ENCODE measurements at regions not wholly inside any gene's neighbourhood (a gene's known extent, or its start where the extent isn't known, plus 50 kb on each side); places are given as distances from the start of the nearest gene placed in this dataset.

DNA sequence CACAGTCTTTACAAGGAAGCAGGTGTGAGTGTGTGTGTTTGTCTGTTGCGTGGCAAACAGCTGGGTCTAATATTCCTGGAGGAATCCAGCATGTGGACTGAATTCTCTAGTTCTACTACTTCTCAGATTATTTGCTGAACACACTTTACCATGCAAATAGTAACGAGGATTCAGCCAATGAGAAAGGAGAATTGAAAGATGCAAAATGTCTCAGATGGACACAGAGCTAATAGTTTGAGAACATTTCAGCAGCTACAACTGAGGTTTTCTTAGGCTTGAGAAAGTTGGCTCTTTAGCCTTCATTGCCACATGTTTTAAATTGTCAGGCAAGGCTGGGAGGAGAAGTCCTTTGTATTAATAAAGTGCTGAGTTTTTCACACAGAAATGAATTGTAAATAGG lies 568.0 kb upstream of the MDFIC2 start:
- Mint-ChIP-seq H3K27me3 (peaks cover 11% of the 10 kb centered on the region), H3K9me3 (peaks cover 12% of the 10 kb centered on the region), H3K4me3 (no peak overlapping the region), H3K4me1 (ENCODE audit: low read depth) (no peaks in the 10 kb centered on the region), H3K36me3 (ENCODE audit: low read depth) (no peaks in the 10 kb centered on the region), H3K27ac (no peak overlapping the region)
- DNase-seq (no peak), ATAC-seq (no peak)
- POLR2A ChIA-PET = no interaction called here
- CTCF ChIA-PET = no interaction called here
- TF ChIP-seq CTCF (IDR thresholded peaks at IDR 0.05) = no peak
- intact Hi-C loops (cut with micrococcal nuclease) = no loop called here

GRCh38 chr3:70876154-70876553 lies 563.7 kb upstream of the MDFIC2 start:
- no peak overlapping the region for H3K27ac Mint-ChIP-seq
- ChIA-PET POLR2A (no interaction called here), CTCF (no interaction called here)
- H3K27me3 Mint-ChIP-seq = peaks cover 14% of the 10 kb centered on the region
- ATAC-seq (no peak), DNase-seq (no peak)
- intact Hi-C loops (cut with micrococcal nuclease) = no loop called here
- no peak overlapping the region for H3K4me3 Mint-ChIP-seq
- no peak for TF ChIP-seq CTCF (IDR thresholded peaks at IDR 0.05)
- H3K4me1 Mint-ChIP-seq (ENCODE audit: low read depth) = no peaks in the 10 kb centered on the region
- peaks cover 18% of the 10 kb centered on the region for H3K9me3 Mint-ChIP-seq
- H3K36me3 Mint-ChIP-seq (ENCODE audit: low read depth) = peaks cover 2% of the 10 kb centered on the region

DNA sequence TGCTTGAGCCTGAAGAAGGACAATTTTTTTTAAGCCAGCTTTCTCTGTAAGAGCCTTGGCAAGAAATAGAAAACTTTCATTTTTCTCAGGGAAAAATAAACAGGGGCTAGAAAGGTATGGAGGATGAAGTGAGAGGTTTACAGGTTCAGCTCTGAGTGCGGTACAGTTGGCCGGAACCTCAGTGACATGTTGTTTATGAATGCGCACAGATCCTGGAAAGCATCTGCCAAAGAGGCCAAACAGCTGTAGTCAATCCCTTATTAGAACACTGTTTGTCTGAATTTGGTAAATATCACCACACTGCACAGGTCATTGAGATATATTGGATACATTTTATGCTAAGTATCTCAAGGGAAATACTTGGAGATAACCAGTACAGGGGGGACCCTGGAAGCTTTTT lies 561.8 kb upstream of the MDFIC2 start:
- ChIA-PET POLR2A (no interaction called here), CTCF (no interaction called here)
- Mint-ChIP-seq H3K9me3 (peaks cover 18% of the 10 kb centered on the region), H3K27me3 (peaks cover 8% of the 10 kb centered on the region), H3K4me3 (no peak overlapping the region), H3K36me3 (ENCODE audit: low read depth) (peaks cover 2% of the 10 kb centered on the region), H3K27ac (no peak overlapping the region), H3K4me1 (ENCODE audit: low read depth) (no peaks in the 10 kb centered on the region)
- no peak for ATAC-seq
- intact Hi-C loops (cut with micrococcal nuclease) = no loop called here
- DNase-seq = no peak
- no peak for TF ChIP-seq CTCF (IDR thresholded peaks at IDR 0.05)

DNA sequence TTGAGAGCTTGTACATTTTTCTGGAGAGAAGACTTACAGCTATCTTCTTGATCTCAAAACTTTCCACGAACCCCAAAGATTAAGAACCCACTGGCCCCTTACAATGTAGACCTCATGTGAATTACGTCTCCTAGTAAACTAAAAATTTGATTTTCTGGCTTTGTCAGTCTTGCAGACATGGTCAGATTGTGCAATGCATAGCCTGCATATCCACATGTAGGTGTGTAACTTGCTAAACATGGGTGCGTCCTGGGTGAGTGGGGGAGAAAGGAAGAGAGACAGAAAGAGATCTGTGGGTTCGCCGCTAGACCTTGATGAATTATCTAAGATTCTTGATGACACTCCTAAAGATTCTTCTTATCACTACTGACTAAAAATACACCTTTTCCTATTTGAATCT lies 561.2 kb upstream of the MDFIC2 start:
- ChIA-PET CTCF (interaction anchor here (1.4 kb wide), 1 partner anchor 11 kb away, joined by 4 read pairs; no protein-coding TSS in a partner anchor), POLR2A (no interaction called here)
- DNase-seq (no peak), ATAC-seq (no peak)
- H3K27ac Mint-ChIP-seq = no peak overlapping the region
- peaks cover 8% of the 10 kb centered on the region for H3K27me3 Mint-ChIP-seq
- H3K4me3 Mint-ChIP-seq = no peak overlapping the region
- intact Hi-C loops (cut with micrococcal nuclease) = no loop called here
- H3K4me1 Mint-ChIP-seq (ENCODE audit: low read depth) = no peaks in the 10 kb centered on the region
- H3K9me3 Mint-ChIP-seq = peaks cover 14% of the 10 kb centered on the region
- TF ChIP-seq CTCF (IDR thresholded peaks at IDR 0.05) = no peak
- peaks cover 2% of the 10 kb centered on the region for H3K36me3 Mint-ChIP-seq (ENCODE audit: low read depth)

GRCh38 chr3:70871909-70872656 lies 559.6 kb upstream of the MDFIC2 start:
- POLR2A ChIA-PET = no interaction called here

More at GRCh38 chr3:70871909-70872656, 559.6 kb upstream of the MDFIC2 start:
- intact Hi-C loops (cut with micrococcal nuclease) = no loop called here
- no peak overlapping the region for H3K27ac Mint-ChIP-seq
- CTCF ChIA-PET = interaction anchor here (1.4 kb wide), 1 partner anchor 9 kb away, joined by 4 read pairs; no protein-coding TSS in a partner anchor
- no peaks in the 10 kb centered on the region for H3K4me1 Mint-ChIP-seq (ENCODE audit: low read depth)
- no peak overlapping the region for H3K4me3 Mint-ChIP-seq
- H3K27me3 Mint-ChIP-seq = peaks cover 8% of the 10 kb centered on the region
- peaks cover 11% of the 10 kb centered on the region for H3K9me3 Mint-ChIP-seq
- DNase-seq = no peak
- no peak for TF ChIP-seq CTCF (IDR thresholded peaks at IDR 0.05)
- peaks cover 2% of the 10 kb centered on the region for H3K36me3 Mint-ChIP-seq (ENCODE audit: low read depth)
- ATAC-seq = no peak

Measured in activated CD8-positive, alpha-beta T cell treated with anti-CD3 and anti-CD28 coated beads for 36 hours (primary cell).